HCT116 (cell line): ENCODE measurements at regions not wholly inside any gene's neighbourhood (a gene's known extent, or its start where the extent isn't known, plus 50 kb on each side); places are given as distances from the start of the nearest gene placed in this dataset.
"Not testable (repeated sequence)": the region's sequence is repeated elsewhere in the genome, so short reads cannot be mapped to it uniquely, and the experiment has no call there.

Experiments used
- CTCF ChIP-seq, 3 experiments: fragments of 200-600 bp in 1 of 3; sonication (generic) in 1 of 3; IDR thresholded peaks in 2 of 3; conservative IDR thresholded peaks in 1 of 3; 2 replicates each; pipeline ENCODE4 v1.5.1; 2012 to 2017; ENCODE audit warnings: low read depth in 2 of 3, low read length in 2 of 3, antibody characterized with exemption in 1 of 3, borderline replicate concordance in 1 of 3, control low read depth in 1 of 3, mild to moderate bottlenecking in 1 of 3, mixed read lengths in 1 of 3, mixed run types in 1 of 3, moderate library complexity in 1 of 3; ENCODE audit not compliant: insufficient read depth in 1 of 3
- EZH2 ChIP-seq: fragments of 200-600 bp; sonication (generic); IDR thresholded peaks from 2 replicates; pipeline ENCODE4 v1.6.1; 2017; ENCODE audit warnings: antibody characterized with exemption, mixed run types
- EZH2phosphoT487 ChIP-seq: fragments of 200-600 bp; IDR thresholded peaks from 2 replicates; pipeline ENCODE4 v1.6.1; 2018; ENCODE audit warnings: antibody characterized with exemption, borderline replicate concordance
- JUND ChIP-seq: IDR thresholded peaks from 2 replicates; pipeline ENCODE4 v1.6.1; 2012
- ZBTB33 ChIP-seq: IDR thresholded peaks from 2 replicates; pipeline ENCODE4 v1.6.1; 2011; ENCODE audit warnings: mild to moderate bottlenecking, low read length, moderate library complexity; ENCODE audit not compliant: insufficient replicate concordance; ENCODE audit errors: extremely low read depth

- not testable (repeated sequence) for TF ChIP-seq CTCF (IDR thresholded peaks at IDR 0.05 in 2 of 3, conservative IDR thresholded peaks at IDR 0.05 in 1 of 3; ENCODE audit: borderline replicate concordance in 1 of 3, insufficient read depth in 1 of 3, low read depth in 2 of 3, low read length in 2 of 3); EZH2; EZH2phosphoT487; ZBTB33; JUND
Measured at GRCh38 chr2:83363138-83363537, 1095.9 kb downstream of the SUCLG1 start.
